HG03135 (cell line): ENCODE measurements at regions not wholly inside any gene's neighbourhood (a gene's known extent, or its start where the extent isn't known, plus 50 kb on each side); places are given as distances from the start of the nearest gene placed in this dataset.

ENCODE experiments used
- ATAC-seq: cut with Tn5 transposase; IDR thresholded peaks from one replicate; pipeline ENCODE4 v1.9.1; 2021; ENCODE audit warnings: mild to moderate bottlenecking, moderate library complexity; ENCODE audit not compliant: unreplicated experiment

DNA sequence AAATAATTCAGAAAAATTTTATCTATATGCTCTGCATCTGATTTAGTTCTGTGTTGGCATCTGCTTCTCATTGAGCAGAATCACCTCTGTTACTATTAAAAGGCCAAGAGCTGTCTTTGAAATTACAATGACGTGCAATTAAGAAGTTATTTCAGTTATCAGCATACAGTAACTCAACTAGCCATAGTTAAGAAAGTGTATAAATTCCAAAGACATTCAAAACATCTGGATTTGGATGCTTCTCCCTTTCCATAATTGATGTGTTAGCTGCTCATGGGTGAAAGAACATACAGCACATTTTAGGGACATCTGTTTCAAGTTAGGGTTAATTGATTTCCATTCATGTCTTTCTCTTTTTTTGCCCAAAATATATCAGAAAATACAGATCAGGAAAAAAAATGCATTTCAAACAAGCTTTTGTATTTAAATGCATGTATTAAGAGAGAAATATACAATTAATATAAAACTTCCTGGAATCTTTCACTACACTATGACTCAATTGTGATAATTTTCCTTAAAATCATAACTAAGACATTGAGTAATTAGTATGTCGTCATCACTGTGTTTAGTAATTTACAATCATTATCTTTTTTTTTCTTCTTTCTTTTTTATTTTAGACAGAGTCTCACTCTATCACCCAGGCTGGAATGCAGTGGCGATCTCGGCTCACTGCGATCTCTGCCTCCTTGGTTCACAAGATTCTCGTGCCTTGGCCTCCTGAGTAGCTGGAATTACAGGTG, 82.7 kb upstream of the MBNL1 start:
- ATAC-seq, result no peak

DNA sequence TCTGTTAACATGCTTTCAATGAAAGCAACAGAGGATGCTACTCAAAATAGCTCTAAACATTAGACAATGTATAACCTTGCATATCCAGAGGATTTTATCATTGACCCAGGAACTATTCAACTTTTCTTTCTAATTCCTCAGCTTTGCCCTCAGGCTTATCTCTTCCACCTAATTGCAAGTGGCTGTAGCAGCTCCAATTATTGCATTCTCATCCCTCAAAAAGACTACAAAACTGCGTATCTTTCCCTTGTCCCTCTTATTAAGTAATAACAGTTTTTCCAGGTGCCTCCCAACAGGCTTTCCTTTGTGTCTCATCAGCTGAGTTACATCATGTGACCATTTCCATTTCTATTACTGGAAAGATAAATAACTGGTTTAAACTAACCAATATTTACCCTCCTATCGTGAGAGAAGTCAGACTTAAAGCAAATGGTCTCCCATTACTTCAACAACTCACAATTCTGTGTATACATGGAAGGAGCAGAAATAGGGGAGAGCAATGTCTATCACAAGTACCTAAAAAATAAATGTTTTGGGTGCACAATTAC, 78.0 kb upstream of the MBNL1 start:
- ATAC-seq, result no peak

DNA sequence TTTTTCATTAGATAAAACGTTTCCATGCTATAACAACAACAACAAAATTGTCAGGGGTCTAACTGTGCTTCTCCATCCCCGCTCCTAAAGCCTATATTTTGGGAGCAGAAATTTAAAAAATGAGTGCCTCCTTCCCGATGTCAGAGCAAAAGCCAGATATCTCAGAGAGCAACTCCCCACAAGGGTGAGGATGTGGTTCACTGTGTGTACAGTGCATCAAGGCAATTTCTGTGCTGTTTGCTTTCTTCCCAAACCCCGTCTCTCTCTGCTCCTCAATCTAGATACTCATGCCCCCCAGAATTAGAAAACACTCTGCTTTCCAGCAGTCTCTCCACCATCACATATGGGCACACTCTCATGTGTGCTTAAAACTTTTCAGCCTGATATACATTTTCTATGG, 76.7 kb upstream of the MBNL1 start:
- no peak for ATAC-seq

GRCh38 chr3:152192936-152193672, 75.6 kb upstream of the MBNL1 start:
- ATAC-seq, result no peak

DNA sequence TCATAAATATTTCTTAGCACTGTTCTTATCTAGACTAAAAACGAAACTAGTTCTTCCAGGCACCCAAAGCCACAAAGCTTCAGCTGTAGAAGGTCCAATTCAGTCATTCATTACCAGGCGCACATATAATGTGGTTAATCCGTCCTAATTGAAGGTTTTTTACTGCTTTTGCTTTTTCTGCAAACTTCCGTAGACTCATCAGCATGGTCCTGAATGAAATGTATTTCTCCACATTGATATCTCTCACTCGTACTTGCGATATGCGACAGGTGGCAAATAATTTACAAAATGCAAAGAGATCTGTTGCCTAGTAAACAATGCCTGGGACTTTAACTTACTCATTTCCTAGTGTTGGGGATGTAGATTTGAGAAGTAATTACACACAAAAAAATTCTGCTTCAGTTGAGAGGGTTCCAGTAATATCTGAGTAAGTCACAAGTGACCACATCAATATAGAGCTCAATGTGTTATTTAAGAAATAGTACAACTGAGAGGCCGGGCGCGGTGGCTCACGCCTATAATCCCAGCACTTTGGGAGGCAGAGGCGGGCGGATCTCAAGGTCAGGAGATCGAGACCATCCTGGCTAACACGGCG, 75.0 kb upstream of the MBNL1 start:
- peak; percentile 62 for ATAC-seq

GRCh38 chr3:152195206-152195605, 73.5 kb upstream of the MBNL1 start:
- no peak for ATAC-seq

DNA sequence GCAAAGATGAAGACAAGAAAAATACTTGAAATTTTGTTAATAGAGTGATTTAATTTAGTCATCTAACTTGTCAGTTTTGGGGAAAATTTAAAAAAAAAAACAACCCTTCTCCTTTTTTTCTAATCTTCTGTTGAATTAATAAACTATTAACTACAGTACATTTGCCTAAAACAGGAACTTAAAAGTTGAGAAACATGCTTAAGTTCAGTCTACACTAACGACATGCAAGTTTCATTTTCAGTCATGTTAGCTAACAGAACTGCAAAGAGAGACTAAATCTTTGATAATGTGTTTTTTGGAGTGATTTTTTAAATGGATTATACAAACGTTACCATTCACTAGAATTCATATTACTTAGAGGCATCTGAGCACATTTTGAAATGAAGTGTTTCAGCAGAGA, 71.9 kb upstream of the MBNL1 start:
- ATAC-seq, result peak; percentile 52

- ATAC-seq, result no peak
Observed at GRCh38 chr3:152197451-152197850, 71.3 kb upstream of the MBNL1 start.

GRCh38 chr3:152197937-152198336, 70.8 kb upstream of the MBNL1 start:
- no peak for ATAC-seq

DNA sequence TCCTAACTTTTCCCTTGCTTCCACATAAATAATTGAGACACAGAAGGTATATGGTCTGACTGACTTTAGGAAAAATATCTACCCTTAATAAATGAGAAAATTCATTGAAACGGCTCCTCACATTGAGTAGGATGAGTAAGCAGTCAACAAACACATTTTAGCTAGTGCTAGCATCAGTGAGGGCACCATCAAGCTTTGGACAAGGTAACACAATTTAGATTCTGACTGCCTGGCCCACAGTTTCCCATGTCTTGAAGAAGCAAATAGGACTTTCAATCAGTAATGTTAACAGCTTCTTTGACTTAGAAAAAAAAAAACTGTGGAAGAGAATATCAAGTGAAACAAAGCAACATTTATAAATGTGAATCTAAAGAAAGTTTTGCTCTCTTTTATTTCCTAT, 70.1 kb upstream of the MBNL1 start:
- ATAC-seq, result no peak

DNA sequence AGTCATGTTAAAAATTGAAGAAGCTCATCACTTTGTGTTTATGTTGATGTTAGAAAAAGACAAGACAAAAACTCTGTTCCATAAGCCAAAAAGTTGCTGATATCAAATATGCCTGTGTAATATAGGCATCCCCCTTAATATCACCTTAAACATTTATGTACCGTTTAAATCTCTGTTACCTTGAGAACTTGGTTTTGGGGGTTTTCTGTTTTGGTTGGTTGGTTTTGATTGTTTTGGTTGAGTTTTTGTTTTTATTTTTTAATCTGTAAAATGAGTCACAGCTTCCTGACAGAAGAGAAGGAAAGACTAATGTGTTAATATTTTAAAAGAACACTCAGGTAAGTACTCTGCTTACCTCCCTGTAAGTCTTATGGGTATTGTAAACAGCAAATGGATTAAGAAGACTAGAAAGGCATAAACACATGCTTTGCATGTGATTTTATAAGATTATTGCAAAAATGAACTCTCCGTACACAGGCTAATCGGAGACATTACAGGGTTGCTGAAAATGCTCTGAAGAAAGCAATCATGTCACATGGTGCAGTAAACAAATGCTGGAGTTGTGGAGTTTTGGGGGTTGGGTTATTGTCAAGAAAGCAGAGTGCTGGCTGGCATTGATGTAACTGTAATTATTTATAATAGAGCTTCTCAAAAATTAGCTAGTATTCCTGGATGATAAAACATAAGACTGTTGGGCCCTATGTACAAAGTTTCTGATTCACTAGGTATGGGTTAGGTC, 69.5 kb upstream of the MBNL1 start:
- ATAC-seq, result no peak

GRCh38 chr3:152200476-152201420, 68.0 kb upstream of the MBNL1 start:
- ATAC-seq, result no peak

GRCh38 chr3:152202976-152203626, 65.6 kb upstream of the MBNL1 start:
- no peak for ATAC-seq

DNA sequence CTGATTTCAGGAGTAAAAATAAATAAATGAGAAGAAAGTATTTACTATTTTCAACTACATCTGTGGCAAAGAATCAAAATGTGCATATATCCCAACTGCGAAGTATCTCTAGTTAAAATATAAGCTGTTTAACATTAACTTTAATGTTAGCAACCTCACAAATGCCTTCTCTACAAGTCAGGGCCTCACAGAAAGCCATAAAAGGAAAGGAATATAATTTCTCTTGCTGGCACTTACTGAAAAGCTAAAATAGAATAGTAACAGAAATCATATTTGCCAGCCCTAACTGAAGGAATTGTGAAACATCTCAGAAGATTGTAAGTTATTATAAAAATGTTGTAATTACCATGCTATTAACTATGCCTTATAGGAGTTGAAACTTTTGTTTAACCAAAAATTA, 65.1 kb upstream of the MBNL1 start:
- ATAC-seq, result no peak

DNA sequence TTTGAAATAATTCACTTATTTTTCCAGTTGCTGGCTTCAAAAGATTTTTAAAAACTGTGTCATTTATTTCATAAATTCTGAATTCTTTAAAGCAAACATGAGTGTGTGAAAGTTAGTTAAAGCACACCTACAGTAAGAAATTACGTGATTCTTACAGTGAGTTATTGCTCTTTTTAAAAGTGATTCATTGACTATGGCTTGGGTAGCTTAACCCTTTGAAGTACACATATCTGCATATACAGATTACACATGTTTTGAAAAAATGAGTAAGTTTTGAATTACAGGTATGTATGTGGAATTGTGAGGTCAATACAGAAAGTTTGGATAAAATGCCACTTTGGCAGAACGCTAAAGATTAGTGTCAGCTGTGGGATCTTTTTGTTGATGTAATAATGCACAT, 64.5 kb upstream of the MBNL1 start:
- ATAC-seq, result no peak

- peak; percentile 38 for ATAC-seq
Observed at GRCh38 chr3:152205097-152205593, 63.6 kb upstream of the MBNL1 start.

GRCh38 chr3:152206243-152206760, 62.4 kb upstream of the MBNL1 start:
- ATAC-seq, result no peak

DNA sequence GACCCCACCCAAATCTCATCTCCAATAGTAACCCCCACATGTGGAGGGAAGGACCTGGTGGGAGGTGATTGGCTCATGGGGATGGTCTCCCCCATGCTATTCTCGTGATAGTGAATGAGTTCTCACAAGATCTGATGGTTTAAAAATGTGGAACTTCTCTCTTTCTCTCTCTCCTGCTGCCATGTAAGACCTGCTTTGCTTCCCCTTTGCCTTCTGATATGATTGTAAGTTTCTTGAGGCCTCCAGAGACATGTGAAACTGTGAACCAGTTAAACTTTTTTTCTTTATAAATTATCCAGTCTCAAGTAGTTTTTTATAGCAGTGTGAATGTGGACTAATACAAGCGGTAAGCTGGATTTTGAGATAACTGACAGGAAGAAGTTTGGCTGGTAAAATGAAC, 60.3 kb upstream of the MBNL1 start:
- ATAC-seq, result no peak

DNA sequence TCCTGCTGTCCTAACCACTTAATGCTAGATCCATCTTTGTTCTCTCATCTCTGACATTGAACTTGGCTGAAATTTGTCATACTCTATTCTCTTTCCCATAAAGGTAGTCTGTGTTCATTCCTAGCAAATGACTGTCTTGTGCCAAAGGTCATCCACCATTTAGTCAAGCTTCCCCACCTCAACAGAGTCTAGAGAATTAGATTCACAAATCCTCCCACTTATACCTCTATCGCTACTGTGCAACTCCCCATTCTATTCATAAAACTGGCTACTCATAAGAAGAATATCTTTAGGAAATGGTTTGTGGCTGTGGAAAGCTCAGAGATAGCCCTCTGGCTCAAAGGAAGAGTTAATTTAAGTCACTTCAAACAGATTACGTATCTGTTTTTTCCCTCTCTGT, 59.7 kb upstream of the MBNL1 start:
- ATAC-seq, result no peak
